B cell (primary cell): ENCODE measurements at regions not wholly inside any gene's neighbourhood (a gene's known extent, or its start where the extent isn't known, plus 50 kb on each side); places are given as distances from the start of the nearest gene placed in this dataset.

Experiments
- ATAC-seq: fragments of 200-7000 bp; cut with Tn5 transposase; one replicate; pipeline ENCODE4 v1.10.0; 2021; ENCODE audit warnings: low read depth, mild to moderate bottlenecking, moderate number of reproducible peaks, moderate library complexity
- CTCF ChIA-PET: fragments of 350-600 bp; sonication (Branson Sonifier 250); formaldehyde crosslinking; loops from one replicate; lab custom pipeline; 2021; ENCODE audit warnings: antibody characterized with exemption, inconsistent platforms; lab: Charles Lee
- POLR2A ChIA-PET: fragments of 350-600 bp; sonication (Branson Sonifier 250); formaldehyde crosslinking; loops from one replicate; lab custom pipeline; 2021; ENCODE audit warnings: antibody characterized with exemption; lab: Charles Lee
- DNase-seq: peaks from one replicate; pipeline ENCODE4 v3.0.0; 2013
- H2AFZ ChIP-seq: 2 replicates; pipeline ENCODE4 v1.6.1; 2012; ENCODE audit warnings: mild to moderate bottlenecking, low read depth, low read length; ENCODE audit not compliant: insufficient read depth, poor library complexity, severe bottlenecking
- H3K27ac ChIP-seq, 2 donors: 1 replicate in 1 of 2; 2 replicates in 1 of 2; pipeline ENCODE4 v1.5.1; 2012 to 2013; ENCODE audit warnings: low read length in 2 of 2, mild to moderate bottlenecking in 2 of 2, moderate library complexity in 1 of 2
- H3K27me3 ChIP-seq, 4 experiments: fragments of 200-600 bp in 1 of 4; sonication (generic) in 1 of 4; replicated peaks in 1 of 4; 1 replicate in 2 of 4; 2 replicates in 2 of 4; pipeline versions ENCODE4 v1.6.1 to v1.7.0; 2013 to 2016; ENCODE audit warnings: low read length in 3 of 4, mild to moderate bottlenecking in 2 of 4, mixed read lengths in 1 of 4, moderate library complexity in 1 of 4; ENCODE audit not compliant: insufficient read depth in 4 of 4, control insufficient read depth in 3 of 4; ENCODE audit errors: control extremely low read depth in 1 of 4
- H3K36me3 ChIP-seq, 2 experiments: replicated peaks in 1 of 2; 1 replicate in 1 of 2; 2 replicates in 1 of 2; pipeline versions ENCODE4 v1.6.1 to v1.7.1; 2013; ENCODE audit warnings: low read length in 1 of 2; ENCODE audit not compliant: insufficient read depth in 2 of 2, control insufficient read depth in 1 of 2; ENCODE audit errors: control extremely low read depth in 1 of 2, extremely low read depth in 1 of 2
- H3K4me1 ChIP-seq, 2 donors: fragments of 200-600 bp in 1 of 2; sonication (generic) in 1 of 2; 1 replicate in 1 of 2; 2 replicates in 1 of 2; pipeline versions ENCODE4 v1.5.1 to v1.6.1; 2013 to 2017; ENCODE audit warnings: low read length in 2 of 2; ENCODE audit not compliant: control insufficient read depth in 2 of 2, insufficient read depth in 2 of 2
- H3K4me2 ChIP-seq: replicated peaks from 2 replicates; pipeline ENCODE3; 2012; ENCODE audit warnings: mild to moderate bottlenecking, low read depth, low read length; ENCODE audit not compliant: poor library complexity, severe bottlenecking
- H3K4me3 ChIP-seq, 5 experiments: fragments of 200-600 bp in 1 of 5; sonication (generic) in 1 of 5; 1 replicate in 3 of 5; 2 replicates in 2 of 5; pipeline versions ENCODE4 v1.5.1 to v1.7.0; 2011 to 2016; ENCODE audit warnings: low read length in 4 of 5, mild to moderate bottlenecking in 4 of 5, low read depth in 2 of 5, control low read depth in 1 of 5, moderate library complexity in 1 of 5; ENCODE audit not compliant: insufficient read depth in 1 of 5; ENCODE audit errors: control extremely low read depth in 1 of 5, extremely low read depth in 1 of 5
- H3K79me2 ChIP-seq: fragments of 200-600 bp; sonication (generic); one replicate; pipeline ENCODE4 v1.6.0; 2016; ENCODE audit warnings: low read length; ENCODE audit not compliant: control insufficient read depth, insufficient read depth
- H3K9ac ChIP-seq: fragments of 200-600 bp; sonication (generic); 2 replicates; pipeline ENCODE4 v1.6.1; 2017; ENCODE audit warnings: mild to moderate bottlenecking, low read length, moderate library complexity
- H3K9me3 ChIP-seq, 3 donors: one replicate each; pipeline versions ENCODE4 v1.6.1 to v1.7.1; 2013; ENCODE audit warnings: low read length in 2 of 3; ENCODE audit not compliant: control insufficient read depth in 2 of 3, insufficient read depth in 1 of 3; ENCODE audit errors: control extremely low read depth in 1 of 3
- H4K20me1 ChIP-seq: 2 replicates; pipeline ENCODE4 v1.6.0; 2012; ENCODE audit warnings: mild to moderate bottlenecking, low read length; ENCODE audit not compliant: insufficient read depth, control insufficient read depth, poor library complexity, severe bottlenecking
- H3K27ac Mint-ChIP-seq: one replicate; pipeline ENCODE4 v1.8.0; 2021; ENCODE audit warnings: mixed read lengths
- H3K27me3 Mint-ChIP-seq: one replicate; pipeline ENCODE4 v1.8.0; 2021; ENCODE audit warnings: mixed read lengths
- H3K4me1 Mint-ChIP-seq: one replicate; pipeline ENCODE4 v1.8.0; 2021; ENCODE audit warnings: mixed read lengths
- H3K4me3 Mint-ChIP-seq: one replicate; pipeline ENCODE4 v1.8.0; 2021; ENCODE audit warnings: mixed read lengths
- H3K9me3 Mint-ChIP-seq: one replicate; pipeline ENCODE4 v1.8.0; 2022; ENCODE audit warnings: mixed read lengths; ENCODE audit not compliant: insufficient read depth
- EZH2 ChIP-seq: IDR thresholded peaks from 2 replicates; pipeline ENCODE4 v1.6.1; 2012; ENCODE audit warnings: borderline replicate concordance, low read depth, mild to moderate bottlenecking, moderate library complexity, low read length; ENCODE audit not compliant: insufficient read depth, poor library complexity, severe bottlenecking
- WGBS: methylation state at CpG from one replicate; pipeline ENCODE4 v1.1.5; 2013; ENCODE audit warnings: missing lambda C conversion rate; ENCODE audit not compliant: insufficient coverage; 5-methylcytosine and 5-hydroxymethylcytosine counted together
- intact Hi-C: fragments of 100-400 bp; cut with micrococcal nuclease; formaldehyde crosslinking; loops from one replicate; pipeline ENCODE4 v1.10.0; 2022
- TF ChIP-seq, protein P1 (sequence below): fragments of 200-600 bp; IDR thresholded peaks from one replicate; pipeline ENCODE4 v1.8.0; 2022; ENCODE audit warnings: antibody characterized with exemption, mild to moderate bottlenecking

DNA sequence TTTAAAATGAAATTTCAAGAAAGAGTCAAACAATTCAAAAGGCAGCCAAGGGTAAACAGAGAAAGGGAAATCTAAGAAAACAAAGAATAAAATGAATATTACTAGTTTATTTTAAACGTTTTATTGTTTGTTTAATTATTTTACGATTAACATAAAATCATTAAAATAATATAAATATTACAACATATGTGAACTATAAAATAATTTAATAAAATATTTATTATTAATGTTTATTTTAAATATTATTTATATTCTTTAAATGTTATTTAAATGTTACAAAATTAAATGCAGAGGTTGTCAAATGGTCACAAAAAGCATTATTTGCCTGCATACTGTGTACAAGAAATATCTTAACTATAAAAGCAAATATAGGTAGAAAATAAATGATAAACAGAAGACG, 786.7 kb upstream of the GHITM start:
- no peak for TF ChIP-seq EZH2
- TF ChIP-seq, protein P1, sequence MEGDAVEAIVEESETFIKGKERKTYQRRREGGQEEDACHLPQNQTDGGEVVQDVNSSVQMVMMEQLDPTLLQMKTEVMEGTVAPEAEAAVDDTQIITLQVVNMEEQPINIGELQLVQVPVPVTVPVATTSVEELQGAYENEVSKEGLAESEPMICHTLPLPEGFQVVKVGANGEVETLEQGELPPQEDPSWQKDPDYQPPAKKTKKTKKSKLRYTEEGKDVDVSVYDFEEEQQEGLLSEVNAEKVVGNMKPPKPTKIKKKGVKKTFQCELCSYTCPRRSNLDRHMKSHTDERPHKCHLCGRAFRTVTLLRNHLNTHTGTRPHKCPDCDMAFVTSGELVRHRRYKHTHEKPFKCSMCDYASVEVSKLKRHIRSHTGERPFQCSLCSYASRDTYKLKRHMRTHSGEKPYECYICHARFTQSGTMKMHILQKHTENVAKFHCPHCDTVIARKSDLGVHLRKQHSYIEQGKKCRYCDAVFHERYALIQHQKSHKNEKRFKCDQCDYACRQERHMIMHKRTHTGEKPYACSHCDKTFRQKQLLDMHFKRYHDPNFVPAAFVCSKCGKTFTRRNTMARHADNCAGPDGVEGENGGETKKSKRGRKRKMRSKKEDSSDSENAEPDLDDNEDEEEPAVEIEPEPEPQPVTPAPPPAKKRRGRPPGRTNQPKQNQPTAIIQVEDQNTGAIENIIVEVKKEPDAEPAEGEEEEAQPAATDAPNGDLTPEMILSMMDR, result no peak
- no peaks in the 10 kb centered on the region for H3K27me3 Mint-ChIP-seq
- Histone ChIP-seq H3K9ac (no peak overlapping the region), H3K4me2 (no peak overlapping the region), H3K9me3 (peaks cover 0 to 8% (median 0%) of the 10 kb centered on the region in 3 donors), H3K36me3 (no peaks in the 10 kb centered on the region), H3K4me1 (no peaks in the 10 kb centered on the region), H3K27me3 (no peaks in the 10 kb centered on the region), H3K27ac (no peak overlapping the region), H3K4me3 (no peak overlapping the region), H4K20me1 (no peaks in the 10 kb centered on the region), H2AFZ (no peak overlapping the region), H3K79me2 (no peaks in the 10 kb centered on the region)
- ATAC-seq, result no peak
- CTCF ChIA-PET, result no interaction called here
- DNase-seq, result no peak
- H3K27ac Mint-ChIP-seq, result no peak overlapping the region
- WGBS, result no CpG with 5 or more reads among the region's 3 CpGs
- H3K4me3 Mint-ChIP-seq, result no peak overlapping the region
- intact Hi-C loops, result no loop called here
- H3K4me1 Mint-ChIP-seq, result no peaks in the 10 kb centered on the region
- POLR2A ChIA-PET, result no interaction called here
- no peaks in the 10 kb centered on the region for H3K9me3 Mint-ChIP-seq

- no peaks in the 10 kb centered on the region for H3K36me3 ChIP-seq
- no peak overlapping the region for H3K4me2 ChIP-seq
- ATAC-seq (no peak), DNase-seq (no peak)
- POLR2A ChIA-PET, result no interaction called here
- H4K20me1 ChIP-seq, result no peaks in the 10 kb centered on the region
- H3K9me3 ChIP-seq, result peaks cover 0 to 8% (median 0%) of the 10 kb centered on the region in 3 donors
- peaks cover 5% of the 10 kb centered on the region for H3K9me3 Mint-ChIP-seq
- H3K27ac ChIP-seq, result no peak overlapping the region
- TF ChIP-seq, protein P1, result no peak
- TF ChIP-seq EZH2, result no peak
- no peaks in the 10 kb centered on the region for H3K4me1 Mint-ChIP-seq
- no peaks in the 10 kb centered on the region for H3K27me3 ChIP-seq
- H3K4me3 Mint-ChIP-seq, result no peak overlapping the region
- no peak overlapping the region for H2AFZ ChIP-seq
- H3K4me3 ChIP-seq, result no peak overlapping the region
- no peaks in the 10 kb centered on the region for H3K4me1 ChIP-seq
- no peak overlapping the region for H3K27ac Mint-ChIP-seq
- CTCF ChIA-PET, result no interaction called here
- H3K27me3 Mint-ChIP-seq, result no peaks in the 10 kb centered on the region
- WGBS, result no CpG with 5 or more reads among the region's 1 CpG
- intact Hi-C loops, result no loop called here
- H3K79me2 ChIP-seq, result no peaks in the 10 kb centered on the region
- H3K9ac ChIP-seq, result no peak overlapping the region
These were observed 784.9 kb upstream of the GHITM start for GRCh38 chr10:83354456-83354855.
